ENCODE measurements at regions not wholly inside any gene's neighbourhood (a gene's known extent, or its start where the extent isn't known, plus 50 kb on each side); places are given as distances from the start of the nearest gene placed in this dataset.

DNA sequence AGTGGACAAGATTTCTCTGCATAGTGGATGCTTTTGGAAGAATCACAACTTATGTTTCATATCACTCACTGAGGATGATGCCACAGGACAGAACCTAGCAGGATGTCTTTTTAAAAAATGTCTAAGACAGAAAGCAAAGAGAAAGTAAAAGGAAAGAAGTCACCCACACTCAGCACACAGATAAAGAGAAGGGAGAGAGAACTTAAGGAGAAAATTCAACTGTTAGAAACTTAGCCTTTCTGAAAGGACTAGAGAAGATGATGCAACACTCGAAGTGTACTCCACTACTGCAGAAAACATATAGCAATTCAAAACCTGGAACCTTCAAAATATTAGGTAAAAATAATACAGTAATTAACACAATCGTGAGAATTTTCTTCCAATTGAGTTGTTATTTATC, 52.8 kb upstream of the STK26 start:
- H3K4me3 ChIP-seq (ENCODE audit: low read depth, poor library complexity, severe bottlenecking) = no peak overlapping the region
- 54 to 74% methylated on average over 2 of the region's 2 CpGs for WGBS, 2 donors
- no peak for DNase-seq (ENCODE audit: low spot score in 2 of 2)
- intact Hi-C loops (cut with DNase I; ENCODE audit: low total_unique reads) = no loop called here
- TF ChIP-seq CTCF (IDR thresholded peaks at IDR 0.05) = no peak
- no peak for TF ChIP-seq POLR2A (IDR thresholded peaks at IDR 0.05)
